HepG2 (cell line): ENCODE measurements at regions not wholly inside any gene's neighbourhood (a gene's known extent, or its start where the extent isn't known, plus 50 kb on each side); places are given as distances from the start of the nearest gene placed in this dataset.

Experiments
- ATAC-seq: fragments of 200-7000 bp; cut with Tn5 transposase; 3 replicates; pipeline ENCODE4 v1.9.1; 2020; ENCODE audit warnings: mild to moderate bottlenecking, moderate library complexity
- BruUV-seq: library from RNA; stranded (reverse); fragments of 400-500 nt; replicated peaks from 2 replicates; lab custom pipeline; 2021; lab: Mats Ljungman, UMichigan
- CTCF ChIA-PET: fragments of 300-600 bp; formaldehyde crosslinking; extraction: SDS; loops from one replicate; lab custom pipeline; 2021; ENCODE audit warnings: low total read pairs, inconsistent platforms, low intra/inter-chr PET ratio; lab: Yijun Ruan, JAX
- POLR2A ChIA-PET: fragments of 350-600 bp; sonication (Branson Sonifier 250); formaldehyde crosslinking; loops from one replicate; lab custom pipeline; 2020; ENCODE audit warnings: antibody characterized with exemption, inconsistent platforms; lab: Yijun Ruan, JAX
- DNase-seq: peaks from one replicate; pipeline ENCODE4 v3.0.0-alpha.2; 2015; ENCODE audit warnings: low spot score
- FAIRE-seq: peaks from 3 replicates; lab custom pipeline; 2011; peaks lifted over from hg19 to GRCh38; lab: Jason Lieb, UNC
- H2AFZ ChIP-seq: one replicate; pipeline ENCODE4 v1.6.1; 2011; ENCODE audit warnings: low read length, inconsistent platforms
- H3K27ac ChIP-seq: fragments of 300-600 bp; 3 replicates; pipeline ENCODE4 v1.8.0; 2011; ENCODE audit warnings: mixed run types, mild to moderate bottlenecking, mixed read lengths, low read length, inconsistent platforms; ENCODE audit not compliant: insufficient read depth; ENCODE audit errors: extremely low read length
- H3K27me3 ChIP-seq, 2 experiments: fragments of 200-600 bp in 1 of 2; 2 replicates in 1 of 2; 3 replicates in 1 of 2; pipeline versions ENCODE4 v1.6.0 to v1.8.0; 2011; ENCODE audit warnings: low read length in 2 of 2, mild to moderate bottlenecking in 2 of 2, moderate library complexity in 2 of 2, inconsistent platforms in 1 of 2; ENCODE audit not compliant: insufficient read depth in 2 of 2, control insufficient read depth in 1 of 2
- H3K36me3 ChIP-seq, 2 experiments: fragments of 200-600 bp in 1 of 2; replicated peaks in 1 of 2; 2 replicates in 1 of 2; 3 replicates in 1 of 2; pipeline versions ENCODE4 v1.5.1 to v1.8.0; 2011; ENCODE audit warnings: low read length in 2 of 2, inconsistent platforms in 1 of 2; ENCODE audit not compliant: insufficient read depth in 2 of 2, control insufficient read depth in 1 of 2
- H3K4me1 ChIP-seq: 2 replicates; pipeline ENCODE4 v1.5.1; 2012; ENCODE audit warnings: low read length, inconsistent platforms; ENCODE audit not compliant: insufficient read depth
- H3K4me2 ChIP-seq: 2 replicates; pipeline ENCODE4 v1.6.0; 2011; ENCODE audit warnings: low read depth, low read length, inconsistent platforms
- H3K4me3 ChIP-seq, 3 experiments: fragments of 200-600 bp in 1 of 3; sonication (generic), shearing (Covaris generic) in 1 of 3; replicated peaks in 1 of 3; 2 replicates each; pipeline ENCODE4 v1.5.1; 2011 to 2016; ENCODE audit warnings: low read length in 3 of 3, inconsistent platforms in 2 of 3, low read depth in 2 of 3, mild to moderate bottlenecking in 2 of 3, control low read depth in 1 of 3, mixed read lengths in 1 of 3; ENCODE audit not compliant: insufficient read depth in 1 of 3
- H3K79me2 ChIP-seq: one replicate; pipeline ENCODE4 v1.6.1; 2011; ENCODE audit warnings: low read length, inconsistent platforms; ENCODE audit not compliant: insufficient read depth
- H3K9ac ChIP-seq: 2 replicates; pipeline ENCODE4 v1.6.0; 2011; ENCODE audit warnings: mild to moderate bottlenecking, low read depth, low read length, inconsistent platforms; ENCODE audit not compliant: insufficient read depth
- H3K9me3 ChIP-seq: 2 replicates; pipeline ENCODE4 v1.5.1; 2012; ENCODE audit warnings: mild to moderate bottlenecking, low read length
- H4K20me1 ChIP-seq: 2 replicates; pipeline ENCODE4 v1.6.0; 2011; ENCODE audit warnings: inconsistent platforms, mild to moderate bottlenecking, low read length, moderate library complexity; ENCODE audit not compliant: insufficient read depth
- BRCA1 ChIP-seq: sonication (generic); formaldehyde crosslinking; IDR thresholded peaks from 2 replicates; pipeline ENCODE4 v1.4.0; 2020; ENCODE audit warnings: missing genetic modification reagents
- CCDC6 ChIP-seq: sonication (generic); formaldehyde crosslinking; IDR thresholded peaks from 2 replicates; pipeline ENCODE4 v1.8.1; 2022; ENCODE audit warnings: mild to moderate bottlenecking, missing genetic modification reagents, moderate library complexity
- FOXO4 ChIP-seq: sonication (generic); formaldehyde crosslinking; conservative IDR thresholded peaks from 2 replicates; pipeline ENCODE4 v1.8.1; 2023; ENCODE audit warnings: missing genetic modification reagents
- IRF1 ChIP-seq: sonication (generic); formaldehyde crosslinking; IDR thresholded peaks from 2 replicates; pipeline ENCODE4 v1.4.0; 2020; ENCODE audit warnings: low read depth, mild to moderate bottlenecking, missing genetic modification reagents
- SNAI1 ChIP-seq: sonication (generic); formaldehyde crosslinking; IDR thresholded peaks from 2 replicates; pipeline ENCODE4 v1.5.0; 2020; ENCODE audit warnings: mild to moderate bottlenecking, missing genetic modification reagents, borderline replicate concordance
- STAT5B ChIP-seq: sonication (generic); formaldehyde crosslinking; IDR thresholded peaks from 2 replicates; pipeline ENCODE4 v1.4.0; 2020; ENCODE audit warnings: missing genetic modification reagents
- ZFP90 ChIP-seq: sonication (generic); formaldehyde crosslinking; IDR thresholded peaks from 2 replicates; pipeline ENCODE4 v1.8.0; 2022; ENCODE audit warnings: missing genetic modification reagents, mild to moderate bottlenecking, inconsistent platforms, borderline replicate concordance
- ZNF18 ChIP-seq: sonication (generic); formaldehyde crosslinking; IDR thresholded peaks from 2 replicates; pipeline ENCODE4 v1.8.0; 2022; ENCODE audit warnings: mild to moderate bottlenecking, missing genetic modification reagents; ENCODE audit not compliant: insufficient replicate concordance
- WGBS: methylation state at CpG from one replicate; pipeline ENCODE4 v1.1.6; 2017; ENCODE audit warnings: low lambda C conversion rate; 5-methylcytosine and 5-hydroxymethylcytosine counted together
- in situ Hi-C: cut with HindIII; loops from 2 replicates; pipeline ENCODE4 v1.10.0; 2017; ENCODE audit warnings: low pct_unique_long_range_greater_than_20kb; ENCODE audit not compliant: extremely low pct_ligation_motif_present
- intact Hi-C: fragments of 100-400 bp; cut with micrococcal nuclease; formaldehyde crosslinking; loops from one replicate; pipeline ENCODE4 v1.10.0; 2022; ENCODE audit not compliant: unreplicated experiment

- no TSS peak for BruUV-seq
- POLR2A ChIA-PET = no interaction called here
- no peak overlapping the region for H3K4me3 ChIP-seq
These were observed 1109.2 kb upstream of the CDH8 start for GRCh38 chr16:63145411-63145810.

More at GRCh38 chr16:63145411-63145810, 1109.2 kb upstream of the CDH8 start:
- ATAC-seq (no peak), FAIRE-seq (no peak), DNase-seq (no peak)
- Histone ChIP-seq H3K27me3 (no peaks in the 10 kb centered on the region), H3K4me2 (no peak overlapping the region), H3K27ac (no peak overlapping the region), H3K36me3 (no peaks in the 10 kb centered on the region), H4K20me1 (no peaks in the 10 kb centered on the region), H3K79me2 (no peaks in the 10 kb centered on the region), H2AFZ (no peak overlapping the region), H3K9me3 (peaks cover 44% of the 10 kb centered on the region), H3K4me1 (no peaks in the 10 kb centered on the region), H3K9ac (no peak overlapping the region)
- WGBS = 0% methylated on average over 1 of the region's 1 CpG
- in situ Hi-C loops = loop anchor here (5.0 kb wide), 1 partner anchor 38 kb away; no protein-coding TSS in a partner anchor
- intact Hi-C loops = no loop called here
- CTCF ChIA-PET = no interaction called here
- TF ChIP-seq ZFP90 (CRISPR knock-in tag) (no peak), FOXO4 (CRISPR knock-in tag) (no peak), STAT5B (CRISPR knock-in tag) (no peak), BRCA1 (no peak), IRF1 (CRISPR knock-in tag) (no peak), ZNF18 (CRISPR knock-in tag) (no peak), SNAI1 (CRISPR knock-in tag) (no peak), CCDC6 (no peak)
